GM21786 (cell line): ENCODE measurements at regions not wholly inside any gene's neighbourhood (a gene's known extent, or its start where the extent isn't known, plus 50 kb on each side); places are given as distances from the start of the nearest gene placed in this dataset.

ENCODE experiments used
- ATAC-seq: cut with Tn5 transposase; IDR thresholded peaks from one replicate; pipeline ENCODE4 v1.9.1; 2021; ENCODE audit not compliant: unreplicated experiment

- ATAC-seq, result no peak
Measured at GRCh38 chr5:54721116-54721515, 203.6 kb downstream of the SNX18 start.

DNA sequence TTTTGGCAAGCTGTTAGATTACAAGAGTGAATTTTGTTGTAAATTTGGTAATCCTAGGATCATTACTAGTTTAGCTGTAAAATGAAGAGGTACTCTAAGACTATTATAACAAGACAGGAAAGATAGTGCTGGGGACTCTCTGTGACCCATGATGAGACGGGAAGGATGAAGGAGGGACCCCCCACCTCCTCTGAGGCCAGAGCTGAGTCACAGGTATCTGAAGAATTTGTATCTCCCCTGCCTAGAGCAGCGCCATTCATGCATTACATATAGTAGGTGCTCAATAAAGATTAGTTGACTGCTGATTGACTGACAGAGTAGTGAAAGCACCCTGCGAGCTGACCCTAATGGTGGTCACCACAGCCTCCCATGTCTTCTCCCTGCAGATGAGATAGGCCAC lies 202.8 kb downstream of the SNX18 start:
- ATAC-seq, result no peak

- no peak for ATAC-seq
Measured at GRCh38 chr5:54719384-54720283, 202.1 kb downstream of the SNX18 start.

- no peak for ATAC-seq
Measured at GRCh38 chr5:54718656-54719055, 201.1 kb downstream of the SNX18 start.

GRCh38 chr5:54717870-54718269 lies 200.3 kb downstream of the SNX18 start:
- no peak for ATAC-seq

DNA sequence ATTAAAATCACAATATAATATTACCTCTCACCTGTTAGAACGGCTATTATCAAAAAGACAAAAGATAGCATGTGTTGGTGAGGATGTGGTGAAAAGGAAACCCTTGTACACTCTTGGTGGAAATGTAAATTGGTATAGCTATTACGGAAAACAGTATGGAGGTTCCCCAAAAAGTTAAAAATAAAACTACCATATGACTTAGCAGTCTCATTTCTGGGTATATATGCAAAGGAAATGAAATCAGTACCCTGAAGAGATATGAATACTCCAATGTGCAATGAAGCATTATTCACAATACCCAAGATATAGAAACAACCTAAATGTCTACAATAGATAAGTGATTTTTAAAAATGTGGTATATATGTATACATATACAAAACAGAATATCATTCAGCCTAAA lies 199.9 kb downstream of the SNX18 start:
- no peak for ATAC-seq

DNA sequence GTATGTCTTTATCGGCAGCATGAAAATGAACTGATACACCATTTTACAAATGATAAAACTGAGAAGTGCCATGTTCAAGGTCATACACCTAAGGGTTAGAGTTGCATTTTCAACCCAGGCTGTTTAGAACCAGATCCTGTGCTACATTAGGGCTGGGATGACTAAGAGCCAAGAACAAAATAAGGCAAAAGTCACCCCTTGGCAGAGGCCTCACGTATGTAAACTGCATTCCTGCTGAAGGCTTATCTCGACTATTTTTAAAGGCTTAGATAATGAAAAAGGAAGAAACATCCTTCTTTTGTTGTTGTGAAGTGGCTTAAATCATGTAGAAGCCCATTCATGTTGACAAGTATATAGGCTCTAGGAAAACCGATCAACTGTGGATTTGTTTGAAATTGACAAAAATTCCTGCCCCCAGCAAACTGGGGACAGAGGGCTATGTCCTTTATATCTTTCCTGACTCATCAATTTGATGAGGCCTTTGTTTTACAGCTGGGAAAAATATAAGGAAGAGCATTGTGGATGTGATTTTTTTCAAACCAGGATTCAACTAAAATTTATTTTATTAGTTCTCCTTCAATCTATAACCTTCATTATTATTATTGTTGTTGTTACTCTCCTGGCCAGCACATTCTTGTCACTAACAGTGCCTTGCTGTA lies 196.5 kb downstream of the SNX18 start:
- ATAC-seq, result no peak

DNA sequence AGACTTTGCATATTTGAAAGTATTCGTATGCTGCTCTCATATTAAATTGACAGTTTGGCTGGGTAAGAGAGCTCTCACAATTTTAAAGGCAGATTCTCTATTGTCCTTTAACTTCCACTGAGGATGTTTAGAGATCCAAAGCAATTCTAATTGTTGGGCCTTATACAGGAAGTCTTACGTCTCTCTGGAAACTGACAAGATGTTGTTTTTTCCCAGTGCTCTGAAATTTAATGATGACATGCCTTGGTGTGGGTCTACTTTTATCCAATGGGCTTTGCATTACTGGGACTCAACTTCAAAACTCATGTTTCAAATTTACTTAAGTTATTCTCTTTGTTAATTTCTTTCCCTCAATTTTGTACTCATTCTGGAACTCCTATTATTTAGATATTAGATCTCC lies 191.5 kb downstream of the SNX18 start:
- ATAC-seq, result no peak

DNA sequence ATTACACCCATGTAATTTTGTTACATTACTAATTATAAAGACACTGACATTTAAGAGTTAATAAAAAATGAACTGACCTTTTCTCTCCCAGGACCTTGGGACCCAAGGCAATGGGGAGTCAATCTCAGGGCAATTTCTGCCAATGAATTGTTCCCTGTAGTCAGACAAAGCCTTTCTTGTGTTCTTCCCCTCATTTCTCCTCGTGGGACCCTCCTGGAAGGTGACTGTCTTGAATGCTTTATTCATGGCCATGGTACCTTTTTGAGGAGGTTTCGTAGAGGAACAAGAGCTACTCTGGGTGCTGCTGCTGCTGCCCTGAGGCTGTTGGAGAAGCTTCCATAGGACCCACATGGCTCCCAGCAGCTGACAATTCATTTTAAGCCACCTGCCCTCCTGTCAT lies 190.3 kb downstream of the SNX18 start:
- no peak for ATAC-seq

- no peak for ATAC-seq
Measured at GRCh38 chr5:54705994-54706653, 188.6 kb downstream of the SNX18 start.

DNA sequence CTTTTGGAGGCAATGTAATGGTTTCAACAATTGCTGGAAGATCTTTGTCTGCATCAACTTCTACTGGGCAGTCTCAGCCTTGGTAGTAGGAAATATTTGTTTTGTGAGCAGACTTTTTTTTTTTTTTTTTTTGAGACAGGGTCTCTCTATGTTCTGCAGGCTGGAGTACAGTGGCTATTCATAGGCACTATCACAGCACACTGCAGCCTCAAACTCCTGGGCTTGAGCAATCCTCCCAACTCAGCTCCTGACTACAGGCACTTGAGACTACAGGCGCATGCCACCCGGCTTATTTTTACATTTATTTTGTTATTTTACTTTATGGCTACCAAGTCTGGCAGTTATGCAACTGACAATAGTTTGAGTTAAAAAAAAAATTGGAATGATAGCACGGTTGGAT lies 187.3 kb downstream of the SNX18 start:
- no peak for ATAC-seq

DNA sequence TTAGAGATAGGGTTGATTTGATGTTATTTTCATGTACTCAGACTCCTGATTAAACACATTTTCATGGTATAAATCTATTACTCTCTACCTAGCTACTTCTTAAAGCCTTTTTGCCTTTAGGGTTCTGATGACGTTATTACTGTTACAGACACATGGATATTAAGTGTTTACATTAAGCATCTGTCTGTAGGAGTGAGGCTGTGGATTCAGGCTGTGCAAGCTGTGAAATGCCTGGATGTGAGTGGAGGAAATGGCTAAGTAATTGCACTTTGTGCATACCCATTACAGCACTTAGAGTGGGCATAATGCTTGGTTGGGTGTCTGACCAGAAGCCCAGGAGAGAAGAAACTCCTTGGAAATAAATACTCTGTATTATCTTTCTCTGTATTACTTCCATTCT lies 186.8 kb downstream of the SNX18 start:
- ATAC-seq, result no peak

- ATAC-seq, result no peak
Measured at GRCh38 chr5:54703565-54704255, 186.2 kb downstream of the SNX18 start.

DNA sequence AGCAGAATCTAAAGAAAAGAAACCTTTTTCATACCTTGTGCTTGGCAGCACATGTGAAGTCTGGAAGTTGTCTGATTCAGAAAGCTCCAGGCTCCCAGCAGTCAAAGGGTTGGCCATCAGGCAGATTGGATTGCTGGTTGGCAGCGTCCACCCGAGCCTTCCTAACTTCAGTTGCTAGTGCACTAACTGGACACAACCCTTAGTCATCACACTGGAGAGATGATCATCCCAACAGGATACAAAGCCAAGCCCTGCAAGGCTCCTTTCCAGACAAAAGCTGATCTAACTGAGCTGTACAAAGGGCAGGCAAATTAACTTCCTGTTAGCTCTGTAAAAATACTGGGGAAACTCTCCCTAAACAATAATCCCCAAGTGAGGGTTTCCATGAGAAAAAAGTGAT lies 185.6 kb downstream of the SNX18 start:
- ATAC-seq, result no peak

DNA sequence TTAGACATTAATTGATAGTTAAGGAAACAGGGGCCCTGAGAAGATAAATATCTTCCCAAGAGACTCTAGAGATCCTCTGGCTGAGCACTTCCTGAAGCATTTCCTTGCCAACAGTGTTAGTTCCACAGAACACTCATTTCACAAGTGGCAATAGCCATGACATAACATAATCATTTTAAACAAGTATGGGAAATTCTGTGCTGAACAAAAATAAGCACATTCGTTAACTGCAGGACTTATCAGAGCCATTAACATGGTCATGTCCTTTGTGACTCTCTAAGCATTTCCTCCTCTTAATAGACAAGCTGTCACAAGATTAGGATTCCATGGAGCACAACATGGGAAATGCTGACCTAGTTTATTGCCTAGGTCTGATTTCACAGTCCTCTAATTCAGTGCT lies 184.9 kb downstream of the SNX18 start:
- no peak for ATAC-seq

DNA sequence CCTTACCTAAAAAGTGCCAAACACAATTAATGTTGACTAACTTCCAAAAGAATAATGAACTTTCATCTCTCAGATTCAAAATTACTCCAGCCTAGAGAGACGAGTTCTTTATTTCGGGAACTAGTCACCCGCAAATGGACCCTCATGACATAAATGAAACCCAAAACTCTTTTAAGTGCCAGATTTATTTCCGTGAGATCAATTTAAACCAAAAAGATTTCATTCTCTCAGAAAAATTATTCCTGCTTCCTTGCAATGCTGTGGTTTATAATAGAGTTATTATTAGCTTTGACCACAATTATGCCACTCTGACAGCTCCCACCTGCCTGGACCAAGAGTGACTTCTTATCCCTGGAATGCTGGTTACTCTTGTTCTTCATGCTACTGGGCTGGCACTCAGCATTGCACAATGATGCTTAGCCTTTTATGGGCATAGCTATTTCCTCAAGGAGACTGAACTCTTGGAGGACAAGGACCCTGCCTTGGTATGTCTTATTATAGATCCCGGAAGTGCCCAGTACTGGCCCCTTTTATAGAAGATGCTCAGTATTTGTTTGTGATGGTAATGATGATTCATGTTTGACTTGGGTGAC lies 183.5 kb downstream of the SNX18 start:
- no peak for ATAC-seq

GRCh38 chr5:54696931-54697330 lies 179.4 kb downstream of the SNX18 start:
- ATAC-seq, result no peak

DNA sequence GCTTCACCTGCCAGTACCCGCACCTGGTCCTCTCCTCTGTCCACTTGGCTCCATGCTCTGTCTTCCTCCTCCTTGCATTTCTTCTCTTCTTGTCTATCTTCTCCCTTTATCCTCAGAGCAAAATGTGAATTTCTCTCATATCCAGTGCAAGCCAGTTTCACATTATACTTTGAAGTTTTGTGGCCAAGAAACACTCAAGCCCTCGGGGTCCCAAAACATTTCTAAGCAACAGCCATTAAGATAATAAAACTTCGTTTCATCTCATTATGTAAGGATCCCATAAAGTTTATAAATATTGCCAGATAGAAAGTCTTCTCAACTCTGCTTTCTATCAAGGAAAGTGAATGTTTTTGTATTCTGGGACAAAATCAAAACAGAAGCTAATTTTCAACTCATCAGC lies 178.8 kb downstream of the SNX18 start:
- no peak for ATAC-seq

DNA sequence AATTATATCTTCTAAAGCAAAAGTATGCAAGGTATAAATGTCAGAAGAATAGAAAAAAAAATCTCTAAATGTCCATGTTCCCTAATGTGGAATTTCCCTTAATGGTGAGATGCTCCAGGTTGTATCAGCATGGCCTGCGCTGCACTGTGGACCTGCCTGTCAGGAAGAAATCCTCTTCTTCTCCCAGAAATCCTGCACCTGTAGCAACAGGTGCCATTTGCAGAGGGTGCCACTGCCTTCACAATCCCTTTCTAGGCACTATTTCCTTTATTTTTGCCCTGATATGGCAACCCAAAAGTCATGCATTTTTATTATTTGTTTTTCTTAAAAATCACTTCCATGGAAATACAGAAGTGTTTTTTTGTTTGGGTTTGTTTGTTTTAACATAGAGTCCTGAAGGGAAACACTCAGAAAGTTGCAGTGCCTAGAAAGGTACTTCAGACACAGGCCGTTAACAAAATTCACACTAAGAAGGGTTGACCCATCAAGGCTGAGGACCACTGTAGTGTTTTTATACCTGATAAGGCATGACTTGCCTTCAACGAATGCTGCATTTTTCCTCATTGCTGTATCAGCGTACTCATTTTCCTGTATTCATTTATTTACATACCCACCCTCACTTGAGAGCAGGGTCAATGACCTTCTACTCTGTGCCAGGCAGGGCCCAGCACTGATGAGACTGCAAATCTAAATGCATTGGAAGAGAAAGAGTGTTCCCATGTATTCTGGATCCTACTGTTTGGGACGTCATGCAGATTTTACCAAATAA lies 177.8 kb downstream of the SNX18 start:
- ATAC-seq, result no peak

GRCh38 chr5:54693936-54694657 lies 176.5 kb downstream of the SNX18 start:
- no peak for ATAC-seq
